ENCODE measurements at regions not wholly inside any gene's neighbourhood (a gene's known extent, or its start where the extent isn't known, plus 50 kb on each side); places are given as distances from the start of the nearest gene placed in this dataset.

- POLR2A ChIA-PET, result no interaction called here
These were observed 879.7 kb downstream of the QKI start for GRCh38 chr6:164294047-164294784.

GRCh38 chr6:164291224-164291623 lies 876.7 kb downstream of the QKI start:
- ChIA-PET POLR2A (no interaction called here), CTCF (interaction anchor here (1.2 kb wide), 1 partner anchor 15 kb away, joined by 4 read pairs; no protein-coding TSS in a partner anchor)
- no peak for DNase-seq (ENCODE audit: extremely low spot score)
- no peak for TF ChIP-seq CTCF (IDR thresholded peaks at IDR 0.05; ENCODE audit: control extremely low read depth, extremely low read depth, low read depth, missing control alignments)

More at GRCh38 chr6:164294047-164294784, 879.7 kb downstream of the QKI start:
- no peak for TF ChIP-seq CTCF (IDR thresholded peaks at IDR 0.05; ENCODE audit: control extremely low read depth, extremely low read depth, low read depth, missing control alignments)
- CTCF ChIA-PET, result no interaction called here
- DNase-seq (ENCODE audit: extremely low spot score), result no peak

- POLR2A ChIA-PET, result no interaction called here
- TF ChIP-seq CTCF (IDR thresholded peaks at IDR 0.05; ENCODE audit: control extremely low read depth, extremely low read depth, low read depth, missing control alignments), result no peak
- DNase-seq (ENCODE audit: extremely low spot score), result no peak
- CTCF ChIA-PET, result no interaction called here
These were observed 875.6 kb downstream of the QKI start for GRCh38 chr6:164290101-164290500.

GRCh38 chr6:164286011-164286410 lies 871.5 kb downstream of the QKI start:
- POLR2A ChIA-PET, result no interaction called here
- CTCF ChIA-PET, result interaction anchor here (3.2 kb wide), 1 partner anchor 10 kb away, joined by 9 read pairs; no protein-coding TSS in a partner anchor
- DNase-seq (ENCODE audit: extremely low spot score), result no peak
- no peak for TF ChIP-seq CTCF (IDR thresholded peaks at IDR 0.05; ENCODE audit: control extremely low read depth, extremely low read depth, low read depth, missing control alignments)

- DNase-seq (ENCODE audit: extremely low spot score), result no peak
- POLR2A ChIA-PET, result no interaction called here
- CTCF ChIA-PET, result no interaction called here
- TF ChIP-seq CTCF (IDR thresholded peaks at IDR 0.05; ENCODE audit: control extremely low read depth, extremely low read depth, low read depth, missing control alignments), result no peak
These were observed 869.1 kb downstream of the QKI start for GRCh38 chr6:164283574-164283973.

GRCh38 chr6:164276211-164276610 lies 861.7 kb downstream of the QKI start:
- ChIA-PET CTCF (no interaction called here), POLR2A (no interaction called here)
- DNase-seq (ENCODE audit: extremely low spot score), result no peak
- no peak for TF ChIP-seq CTCF (IDR thresholded peaks at IDR 0.05; ENCODE audit: control extremely low read depth, extremely low read depth, low read depth, missing control alignments)

All from GM10248 (cell line).